GM23338 (cell line): ENCODE measurements at regions not wholly inside any gene's neighbourhood (a gene's known extent, or its start where the extent isn't known, plus 50 kb on each side); places are given as distances from the start of the nearest gene placed in this dataset.

Source experiments
- CREB1 ChIP-seq: fragments of 250-450 bp; sonication (Bioruptor Pico); IDR thresholded peaks from 2 replicates; pipeline ENCODE4 v1.5.0; 2020; ENCODE audit warnings: low read depth, mild to moderate bottlenecking, moderate library complexity
- EZH2 ChIP-seq: fragments of 200-600 bp; sonication (generic); IDR thresholded peaks from one replicate; pipeline ENCODE4 v1.8.0; 2017; ENCODE audit warnings: antibody characterized with exemption, mild to moderate bottlenecking, low read depth; ENCODE audit not compliant: unreplicated experiment
- EZH2phosphoT487 ChIP-seq: fragments of 200-600 bp; sonication (generic); IDR thresholded peaks from one replicate; pipeline ENCODE4 v1.8.1; 2018; ENCODE audit warnings: antibody characterized with exemption; ENCODE audit not compliant: unreplicated experiment
- POLR2AphosphoS5 ChIP-seq: IDR thresholded peaks from 2 replicates; pipeline ENCODE4 v1.6.1; 2016; ENCODE audit warnings: antibody characterized with exemption, low read depth
- TF ChIP-seq, protein P1 (sequence below), 2 experiments: fragments of 200-600 bp in 1 of 2; sonication (generic) in 1 of 2; conservative IDR thresholded peaks; 2 replicates each; pipeline versions ENCODE4 v1.5.1 to v1.6.1; 2016 to 2017; ENCODE audit warnings: antibody characterized with exemption in 2 of 2, low read depth in 2 of 2, mild to moderate bottlenecking in 2 of 2, moderate library complexity in 1 of 2
- TF ChIP-seq, protein P2 (sequence below): IDR thresholded peaks from one replicate; pipeline ENCODE4 v1.6.1; 2018; ENCODE audit warnings: antibody characterized with exemption; ENCODE audit not compliant: unreplicated experiment

DNA sequence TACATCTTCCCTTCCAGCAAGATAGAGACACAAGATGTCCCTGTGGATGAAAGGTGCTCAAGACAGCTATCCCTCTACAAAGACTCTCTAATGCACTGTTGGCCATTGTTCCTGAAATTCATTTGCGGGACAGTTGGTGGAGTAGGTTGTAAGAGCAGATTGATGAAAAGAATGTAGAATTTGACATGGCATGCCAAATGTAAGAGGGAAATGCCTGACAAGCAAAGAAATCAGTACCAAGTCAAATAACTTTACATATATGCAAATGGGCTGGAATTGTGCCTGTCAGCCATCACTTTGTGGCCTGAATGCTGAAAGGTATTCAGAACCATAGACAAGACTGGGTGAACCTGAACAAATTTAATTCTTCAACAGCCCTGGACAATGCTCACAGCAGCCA is 120.3 kb upstream of the FAM204A start:
- no peak for TF ChIP-seq CREB1
- no peak for TF ChIP-seq POLR2AphosphoS5
- TF ChIP-seq EZH2phosphoT487 = no peak
- TF ChIP-seq, protein P1, sequence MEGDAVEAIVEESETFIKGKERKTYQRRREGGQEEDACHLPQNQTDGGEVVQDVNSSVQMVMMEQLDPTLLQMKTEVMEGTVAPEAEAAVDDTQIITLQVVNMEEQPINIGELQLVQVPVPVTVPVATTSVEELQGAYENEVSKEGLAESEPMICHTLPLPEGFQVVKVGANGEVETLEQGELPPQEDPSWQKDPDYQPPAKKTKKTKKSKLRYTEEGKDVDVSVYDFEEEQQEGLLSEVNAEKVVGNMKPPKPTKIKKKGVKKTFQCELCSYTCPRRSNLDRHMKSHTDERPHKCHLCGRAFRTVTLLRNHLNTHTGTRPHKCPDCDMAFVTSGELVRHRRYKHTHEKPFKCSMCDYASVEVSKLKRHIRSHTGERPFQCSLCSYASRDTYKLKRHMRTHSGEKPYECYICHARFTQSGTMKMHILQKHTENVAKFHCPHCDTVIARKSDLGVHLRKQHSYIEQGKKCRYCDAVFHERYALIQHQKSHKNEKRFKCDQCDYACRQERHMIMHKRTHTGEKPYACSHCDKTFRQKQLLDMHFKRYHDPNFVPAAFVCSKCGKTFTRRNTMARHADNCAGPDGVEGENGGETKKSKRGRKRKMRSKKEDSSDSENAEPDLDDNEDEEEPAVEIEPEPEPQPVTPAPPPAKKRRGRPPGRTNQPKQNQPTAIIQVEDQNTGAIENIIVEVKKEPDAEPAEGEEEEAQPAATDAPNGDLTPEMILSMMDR (conservative IDR thresholded peaks at IDR 0.05; ENCODE audit: low read depth in 2 of 2) = no peak
- TF ChIP-seq EZH2 = no peak
- TF ChIP-seq, protein P2, sequence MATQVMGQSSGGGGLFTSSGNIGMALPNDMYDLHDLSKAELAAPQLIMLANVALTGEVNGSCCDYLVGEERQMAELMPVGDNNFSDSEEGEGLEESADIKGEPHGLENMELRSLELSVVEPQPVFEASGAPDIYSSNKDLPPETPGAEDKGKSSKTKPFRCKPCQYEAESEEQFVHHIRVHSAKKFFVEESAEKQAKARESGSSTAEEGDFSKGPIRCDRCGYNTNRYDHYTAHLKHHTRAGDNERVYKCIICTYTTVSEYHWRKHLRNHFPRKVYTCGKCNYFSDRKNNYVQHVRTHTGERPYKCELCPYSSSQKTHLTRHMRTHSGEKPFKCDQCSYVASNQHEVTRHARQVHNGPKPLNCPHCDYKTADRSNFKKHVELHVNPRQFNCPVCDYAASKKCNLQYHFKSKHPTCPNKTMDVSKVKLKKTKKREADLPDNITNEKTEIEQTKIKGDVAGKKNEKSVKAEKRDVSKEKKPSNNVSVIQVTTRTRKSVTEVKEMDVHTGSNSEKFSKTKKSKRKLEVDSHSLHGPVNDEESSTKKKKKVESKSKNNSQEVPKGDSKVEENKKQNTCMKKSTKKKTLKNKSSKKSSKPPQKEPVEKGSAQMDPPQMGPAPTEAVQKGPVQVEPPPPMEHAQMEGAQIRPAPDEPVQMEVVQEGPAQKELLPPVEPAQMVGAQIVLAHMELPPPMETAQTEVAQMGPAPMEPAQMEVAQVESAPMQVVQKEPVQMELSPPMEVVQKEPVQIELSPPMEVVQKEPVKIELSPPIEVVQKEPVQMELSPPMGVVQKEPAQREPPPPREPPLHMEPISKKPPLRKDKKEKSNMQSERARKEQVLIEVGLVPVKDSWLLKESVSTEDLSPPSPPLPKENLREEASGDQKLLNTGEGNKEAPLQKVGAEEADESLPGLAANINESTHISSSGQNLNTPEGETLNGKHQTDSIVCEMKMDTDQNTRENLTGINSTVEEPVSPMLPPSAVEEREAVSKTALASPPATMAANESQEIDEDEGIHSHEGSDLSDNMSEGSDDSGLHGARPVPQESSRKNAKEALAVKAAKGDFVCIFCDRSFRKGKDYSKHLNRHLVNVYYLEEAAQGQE = no peak
